Vagina (tissue), 2 donors: ENCODE measurements at regions not wholly inside any gene's neighbourhood (a gene's known extent, or its start where the extent isn't known, plus 50 kb on each side); places are given as distances from the start of the nearest gene placed in this dataset.

Experiments
- CTCF ChIP-seq, 3 experiments: fragments of 450-650 bp in 2 of 3; fragments of 200-600 bp in 1 of 3; sonication (generic) in 1 of 3; IDR thresholded peaks; one replicate each; pipeline ENCODE4 v1.5.1; 2017 to 2019; ENCODE audit warnings: antibody characterized with exemption in 3 of 3, mild to moderate bottlenecking in 2 of 3, moderate library complexity in 2 of 3
- POLR2A ChIP-seq, 2 donors: fragments of 450-650 bp; IDR thresholded peaks; one replicate each; pipeline ENCODE4 v1.6.1; 2017; ENCODE audit warnings: antibody characterized with exemption in 2 of 2, mild to moderate bottlenecking in 2 of 2, moderate library complexity in 2 of 2
- POLR2AphosphoS5 ChIP-seq, 2 donors: sonication (generic); formaldehyde crosslinking; IDR thresholded peaks; one replicate each; pipeline ENCODE4 v1.9.0; 2017; ENCODE audit warnings: antibody characterized with exemption in 2 of 2, mild to moderate bottlenecking in 2 of 2, low read depth in 1 of 2; ENCODE audit not compliant: insufficient read depth in 1 of 2

- TF ChIP-seq CTCF (IDR thresholded peaks at IDR 0.05) (no peak), POLR2A (IDR thresholded peaks at IDR 0.05) (no peak), POLR2AphosphoS5 (IDR thresholded peaks at IDR 0.05; ENCODE audit: insufficient read depth in 1 of 2, low read depth in 1 of 2) (no peak)
Measured at GRCh38 chr4:35100932-35101331, 1143.4 kb downstream of the ARAP2 start.
